HG02759 (cell line): ENCODE measurements at regions not wholly inside any gene's neighbourhood (a gene's known extent, or its start where the extent isn't known, plus 50 kb on each side); places are given as distances from the start of the nearest gene placed in this dataset.

Experiments used
- ATAC-seq: cut with Tn5 transposase; IDR thresholded peaks from one replicate; pipeline ENCODE4 v1.9.1; 2021; ENCODE audit warnings: mild to moderate bottlenecking, moderate library complexity; ENCODE audit not compliant: unreplicated experiment

DNA sequence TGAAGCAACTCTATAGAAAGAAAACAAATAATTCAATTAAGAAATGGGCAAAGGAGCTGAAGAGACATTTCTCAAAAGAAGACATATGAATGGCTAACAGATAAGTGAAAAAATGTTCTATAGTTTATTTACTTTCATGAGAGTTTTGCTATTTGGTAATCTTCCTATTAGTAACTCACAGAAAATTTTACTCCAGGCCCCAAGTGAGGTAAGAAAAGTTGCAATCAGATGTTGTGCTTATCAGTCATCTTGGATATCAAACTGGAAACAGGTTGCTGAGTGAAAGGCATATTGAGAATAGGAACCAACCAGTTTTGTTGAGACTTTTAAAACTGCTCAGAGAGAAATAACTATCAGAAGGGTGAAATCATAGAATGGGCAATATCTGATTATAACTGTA is 1179.0 kb upstream of the ACVR2A start:
- ATAC-seq: no peak

GRCh38 chr2:146661473-146662096 is 1183.2 kb upstream of the ACVR2A start:
- ATAC-seq: no peak

GRCh38 chr2:146659976-146660375 is 1184.9 kb upstream of the ACVR2A start:
- no peak for ATAC-seq

DNA sequence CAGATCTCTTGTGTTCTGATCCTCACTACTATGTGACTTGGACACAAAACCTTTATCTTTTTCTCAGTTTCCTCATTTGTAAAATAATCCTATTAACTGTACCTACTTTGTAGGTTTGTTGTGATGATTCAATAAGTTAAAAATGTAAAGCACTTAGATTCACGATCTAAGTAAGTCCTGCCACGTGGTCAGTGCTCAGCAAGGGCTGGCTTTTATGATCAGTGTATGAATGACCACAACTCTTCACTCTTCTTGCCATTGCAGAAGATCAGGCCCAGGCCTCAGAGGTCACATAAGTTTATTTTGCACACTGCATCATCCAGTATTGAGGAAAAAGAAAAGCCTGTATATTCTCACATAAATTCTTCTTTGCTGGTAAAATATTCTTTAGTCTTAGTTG is 1192.5 kb upstream of the ACVR2A start:
- ATAC-seq: no peak

GRCh38 chr2:146651361-146651760 is 1193.5 kb upstream of the ACVR2A start:
- no peak for ATAC-seq

DNA sequence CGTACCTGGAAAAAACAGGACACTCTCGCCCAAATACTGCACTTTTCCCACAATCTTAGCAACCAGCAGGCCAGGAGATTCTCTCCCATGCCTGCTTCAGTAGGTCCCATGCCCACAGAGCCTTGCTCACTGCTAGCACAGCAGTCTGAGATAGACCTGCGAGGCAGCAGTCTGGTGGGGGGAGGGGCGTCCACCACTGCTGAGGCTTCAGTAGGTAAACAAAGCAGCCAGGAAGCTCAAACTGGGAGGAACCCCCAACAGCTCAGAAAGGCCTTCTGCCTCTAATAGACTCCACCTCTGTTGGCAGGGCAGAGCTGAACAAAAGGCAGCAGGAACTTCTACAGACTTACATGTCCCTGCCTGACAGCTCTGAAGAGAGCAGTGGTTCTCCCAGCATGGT is 1202.8 kb upstream of the ACVR2A start:
- ATAC-seq: no peak

- no peak for ATAC-seq
Measured at GRCh38 chr2:146634230-146635097, 1210.4 kb upstream of the ACVR2A start.

- no peak for ATAC-seq
Measured at GRCh38 chr2:146633159-146633558, 1211.7 kb upstream of the ACVR2A start.

GRCh38 chr2:146632707-146633106 is 1212.1 kb upstream of the ACVR2A start:
- ATAC-seq: no peak

- ATAC-seq: no peak
Measured at GRCh38 chr2:146624430-146625160, 1220.2 kb upstream of the ACVR2A start.

DNA sequence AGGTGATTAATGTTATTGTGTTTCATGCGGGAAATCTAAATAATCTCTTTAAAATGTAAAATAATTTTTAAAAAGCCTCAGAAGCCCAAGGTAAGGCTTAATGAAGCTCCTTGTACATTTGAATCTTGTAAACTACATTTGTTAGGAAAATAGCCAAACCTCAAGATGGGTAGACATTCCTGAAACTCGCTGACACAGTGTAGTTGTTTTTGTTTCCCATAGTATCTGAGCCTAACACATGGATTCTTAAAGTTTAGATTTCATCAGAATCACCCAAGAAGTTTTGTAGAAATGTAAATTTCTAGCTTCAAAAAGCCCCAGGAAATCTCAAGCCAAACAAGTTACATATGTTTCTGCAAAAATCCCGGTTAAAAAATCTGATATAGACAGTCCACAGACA is 1221.1 kb upstream of the ACVR2A start:
- no peak for ATAC-seq

DNA sequence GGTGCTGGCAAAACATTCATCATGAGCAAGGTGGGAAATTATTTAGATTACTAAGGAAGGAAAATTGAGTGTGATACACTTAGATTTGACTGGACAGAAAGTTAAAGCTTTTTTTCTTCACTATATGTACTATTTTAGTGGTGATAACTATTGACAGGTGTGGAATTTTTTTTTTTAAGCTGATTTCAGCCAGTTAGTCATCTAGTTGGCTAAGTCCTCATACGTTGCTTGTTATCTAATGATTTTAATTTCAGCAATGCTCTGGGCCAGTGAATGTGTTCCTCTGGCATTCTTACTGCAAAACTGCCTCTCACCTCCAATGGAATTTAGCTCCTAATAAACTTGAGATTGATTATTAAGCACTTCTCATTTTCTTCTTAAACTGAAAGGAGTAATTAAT is 1223.2 kb upstream of the ACVR2A start:
- ATAC-seq: no peak

DNA sequence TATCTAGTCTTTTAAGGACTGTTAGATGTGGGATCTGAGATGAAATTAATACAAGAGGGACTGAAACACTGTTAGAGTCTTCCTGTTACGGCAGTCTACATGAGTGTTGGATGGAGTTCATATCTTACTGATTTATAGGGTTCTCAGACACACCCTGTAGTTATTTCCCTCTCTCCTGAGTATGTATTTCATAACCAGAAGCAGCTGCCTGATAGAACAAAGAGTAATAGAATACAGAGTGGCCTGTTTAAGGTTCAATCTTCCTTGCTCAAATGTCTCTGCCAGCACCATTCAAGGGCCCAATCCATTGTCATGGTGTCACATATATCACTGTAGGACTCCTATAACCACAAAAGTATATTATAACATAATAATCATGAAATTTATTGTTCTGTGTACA is 1229.1 kb upstream of the ACVR2A start:
- no peak for ATAC-seq

- ATAC-seq: no peak
Measured at GRCh38 chr2:146608490-146608889, 1236.3 kb upstream of the ACVR2A start.

DNA sequence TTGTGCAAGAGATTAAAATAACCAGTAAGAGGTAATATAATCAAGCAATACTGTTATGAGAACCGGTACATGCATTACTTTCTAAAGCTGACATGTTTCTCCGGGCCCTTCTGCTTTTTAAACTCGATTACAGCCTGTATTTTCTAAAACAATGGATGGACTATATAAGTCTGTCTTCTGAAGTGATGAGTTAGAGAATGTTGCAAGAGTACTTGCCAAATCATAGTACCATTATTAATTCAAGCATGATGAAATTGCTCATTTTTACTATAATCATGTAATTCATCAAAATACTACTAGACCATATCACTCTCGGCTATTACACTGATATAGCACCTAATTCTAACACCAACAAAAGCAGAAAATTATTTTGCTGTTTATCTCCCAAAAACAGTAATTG is 1240.3 kb upstream of the ACVR2A start:
- no peak for ATAC-seq

DNA sequence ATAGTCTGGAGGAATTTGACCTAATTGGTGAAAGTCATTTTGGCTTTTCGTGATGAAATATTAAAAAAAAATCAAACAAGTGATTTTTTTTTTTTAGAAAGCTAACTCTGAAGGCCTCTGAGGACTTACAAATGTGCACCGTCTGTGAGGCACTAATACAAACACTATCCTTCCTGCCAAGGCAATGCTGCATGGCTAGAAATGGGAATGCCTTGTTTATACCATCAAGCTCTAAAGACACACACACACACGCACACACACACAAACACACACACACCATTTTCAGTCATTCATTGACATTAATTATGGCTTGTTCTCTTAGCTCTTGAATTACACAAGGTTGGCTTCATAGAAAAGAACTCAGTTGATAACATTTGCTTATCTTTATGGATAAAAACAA is 1242.0 kb upstream of the ACVR2A start:
- ATAC-seq: no peak

GRCh38 chr2:146602383-146602782 is 1242.4 kb upstream of the ACVR2A start:
- ATAC-seq: no peak

- ATAC-seq: no peak
Measured at GRCh38 chr2:146598791-146599190, 1246.0 kb upstream of the ACVR2A start.

- ATAC-seq: no peak
Measured at GRCh38 chr2:146597291-146597690, 1247.5 kb upstream of the ACVR2A start.

DNA sequence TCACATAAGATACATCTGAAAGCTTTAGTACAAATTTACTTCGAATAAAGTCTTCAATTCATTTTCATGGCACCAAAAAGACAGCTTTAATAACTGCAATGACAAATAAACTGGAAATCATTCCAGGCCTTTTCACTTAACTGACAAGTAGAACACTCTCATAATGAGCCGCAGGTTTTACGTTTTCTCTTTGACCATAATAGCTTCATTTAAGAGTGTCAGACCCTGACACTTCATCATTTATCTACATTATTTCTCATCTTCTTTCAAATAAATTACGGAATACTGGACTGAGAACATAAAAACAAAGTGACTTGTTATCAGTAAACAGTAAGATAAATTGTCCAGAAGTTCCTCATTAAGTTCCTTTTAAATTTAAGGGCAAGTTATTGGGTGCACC is 1252.9 kb upstream of the ACVR2A start:
- ATAC-seq: no peak

- ATAC-seq: no peak
Measured at GRCh38 chr2:146587291-146587713, 1257.5 kb upstream of the ACVR2A start.

DNA sequence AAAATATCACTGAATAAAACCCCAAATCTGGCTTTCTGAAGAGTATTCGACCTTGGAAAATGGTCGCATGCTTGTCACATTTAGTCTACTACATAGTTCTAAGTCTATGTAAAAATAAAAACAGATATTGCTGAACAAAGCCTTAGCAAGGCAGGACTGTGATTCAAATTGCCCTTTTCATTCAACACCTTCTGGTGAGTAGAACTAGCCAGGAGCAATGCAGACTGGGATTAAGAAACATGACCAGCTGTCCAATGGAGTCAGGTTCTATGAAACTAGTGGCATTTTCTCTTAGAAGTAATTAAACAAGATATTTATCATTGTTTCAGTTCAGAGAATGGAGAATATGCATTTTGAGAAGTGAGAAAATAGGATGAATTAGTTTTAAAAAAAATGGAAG is 1260.5 kb upstream of the ACVR2A start:
- ATAC-seq: no peak
